ENCODE measurements at regions not wholly inside any gene's neighbourhood (a gene's known extent, or its start where the extent isn't known, plus 50 kb on each side); places are given as distances from the start of the nearest gene placed in this dataset.

GRCh38 chr2:217515615-217516309 lies 487.0 kb downstream of the TNS1 start:
- H3K27me3 ChIP-seq (ENCODE audit: control insufficient read depth in 3 of 3, insufficient read depth in 3 of 3, low read length in 3 of 3) = no peaks in the 10 kb centered on the region
- H3K9ac ChIP-seq (ENCODE audit: low read depth in 1 of 3, low read length in 3 of 3) = no peak overlapping the region
- H3K9me3 ChIP-seq (ENCODE audit: control insufficient read depth in 3 of 3, low read length in 3 of 3) = no peaks in the 10 kb centered on the region
- no peak overlapping the region for H3K4me3 ChIP-seq (ENCODE audit: low read length in 3 of 3)
- peaks cover 2 to 3% (median 3%) of the 10 kb centered on the region in 3 donors for H3K4me1 ChIP-seq (ENCODE audit: control insufficient read depth in 3 of 3, insufficient read depth in 3 of 3, low read length in 3 of 3)
- H3K36me3 ChIP-seq (ENCODE audit: control insufficient read depth in 3 of 3, insufficient read depth in 3 of 3, low read length in 3 of 3) = no peaks in the 10 kb centered on the region
- no peak overlapping the region for H3K27ac ChIP-seq (ENCODE audit: low read depth, low read length)

GRCh38 chr2:217513258-217513657 lies 489.5 kb downstream of the TNS1 start:
- Histone ChIP-seq H3K36me3 (ENCODE audit: control insufficient read depth in 3 of 3, insufficient read depth in 3 of 3, low read length in 3 of 3) (no peaks in the 10 kb centered on the region), H3K27ac (ENCODE audit: low read depth, low read length) (no peak overlapping the region), H3K9ac (ENCODE audit: low read depth in 1 of 3, low read length in 3 of 3) (no peak overlapping the region), H3K4me1 (ENCODE audit: control insufficient read depth in 3 of 3, insufficient read depth in 3 of 3, low read length in 3 of 3) (peaks cover 2 to 6% (median 3%) of the 10 kb centered on the region in 3 donors), H3K27me3 (ENCODE audit: control insufficient read depth in 3 of 3, insufficient read depth in 3 of 3, low read length in 3 of 3) (no peaks in the 10 kb centered on the region), H3K4me3 (ENCODE audit: low read length in 3 of 3) (no peak overlapping the region), H3K9me3 (ENCODE audit: control insufficient read depth in 3 of 3, low read length in 3 of 3) (no peaks in the 10 kb centered on the region)

- Histone ChIP-seq H3K9ac (ENCODE audit: low read depth in 1 of 3, low read length in 3 of 3) (no peak overlapping the region), H3K9me3 (ENCODE audit: control insufficient read depth in 3 of 3, low read length in 3 of 3) (no peaks in the 10 kb centered on the region), H3K27ac (ENCODE audit: low read depth, low read length) (no peak overlapping the region), H3K4me1 (ENCODE audit: control insufficient read depth in 3 of 3, insufficient read depth in 3 of 3, low read length in 3 of 3) (peaks cover 2 to 6% (median 3%) of the 10 kb centered on the region in 3 donors), H3K27me3 (ENCODE audit: control insufficient read depth in 3 of 3, insufficient read depth in 3 of 3, low read length in 3 of 3) (no peaks in the 10 kb centered on the region), H3K4me3 (ENCODE audit: low read length in 3 of 3) (no peak overlapping the region), H3K36me3 (ENCODE audit: control insufficient read depth in 3 of 3, insufficient read depth in 3 of 3, low read length in 3 of 3) (no peaks in the 10 kb centered on the region)
These were observed 490.1 kb downstream of the TNS1 start for GRCh38 chr2:217512728-217513127.

GRCh38 chr2:217512259-217512658 lies 490.5 kb downstream of the TNS1 start:
- Histone ChIP-seq H3K27me3 (ENCODE audit: control insufficient read depth in 3 of 3, insufficient read depth in 3 of 3, low read length in 3 of 3) (no peaks in the 10 kb centered on the region), H3K9ac (ENCODE audit: low read depth in 1 of 3, low read length in 3 of 3) (no peak overlapping the region), H3K36me3 (ENCODE audit: control insufficient read depth in 3 of 3, insufficient read depth in 3 of 3, low read length in 3 of 3) (no peaks in the 10 kb centered on the region), H3K9me3 (ENCODE audit: control insufficient read depth in 3 of 3, low read length in 3 of 3) (no peaks in the 10 kb centered on the region), H3K4me3 (ENCODE audit: low read length in 3 of 3) (no peak overlapping the region), H3K4me1 (ENCODE audit: control insufficient read depth in 3 of 3, insufficient read depth in 3 of 3, low read length in 3 of 3) (peaks cover 2 to 6% (median 3%) of the 10 kb centered on the region in 3 donors), H3K27ac (ENCODE audit: low read depth, low read length) (no peak overlapping the region)

- Histone ChIP-seq H3K27ac (ENCODE audit: low read depth, low read length) (no peak overlapping the region), H3K4me3 (ENCODE audit: low read length in 3 of 3) (no peak overlapping the region), H3K9ac (ENCODE audit: low read depth in 1 of 3, low read length in 3 of 3) (no peak overlapping the region), H3K4me1 (ENCODE audit: control insufficient read depth in 3 of 3, insufficient read depth in 3 of 3, low read length in 3 of 3) (peaks cover 2 to 6% (median 3%) of the 10 kb centered on the region in 3 donors), H3K27me3 (ENCODE audit: control insufficient read depth in 3 of 3, insufficient read depth in 3 of 3, low read length in 3 of 3) (no peaks in the 10 kb centered on the region), H3K9me3 (ENCODE audit: control insufficient read depth in 3 of 3, low read length in 3 of 3) (no peaks in the 10 kb centered on the region), H3K36me3 (ENCODE audit: control insufficient read depth in 3 of 3, insufficient read depth in 3 of 3, low read length in 3 of 3) (no peaks in the 10 kb centered on the region)
These were observed 490.9 kb downstream of the TNS1 start for GRCh38 chr2:217511850-217512249.

- no peaks in the 10 kb centered on the region for H3K36me3 ChIP-seq (ENCODE audit: control insufficient read depth in 3 of 3, insufficient read depth in 3 of 3, low read length in 3 of 3)
- H3K4me3 ChIP-seq (ENCODE audit: low read length in 3 of 3) = peak overlapping the region in 1 of 3 donors; percentile 44
- no peaks in the 10 kb centered on the region for H3K9me3 ChIP-seq (ENCODE audit: control insufficient read depth in 3 of 3, low read length in 3 of 3)
- no peak overlapping the region for H3K9ac ChIP-seq (ENCODE audit: low read depth in 1 of 3, low read length in 3 of 3)
- no peaks in the 10 kb centered on the region for H3K27me3 ChIP-seq (ENCODE audit: control insufficient read depth in 3 of 3, insufficient read depth in 3 of 3, low read length in 3 of 3)
- peaks cover 2 to 6% (median 3%) of the 10 kb centered on the region in 3 donors for H3K4me1 ChIP-seq (ENCODE audit: control insufficient read depth in 3 of 3, insufficient read depth in 3 of 3, low read length in 3 of 3)
- no peak overlapping the region for H3K27ac ChIP-seq (ENCODE audit: low read depth, low read length)
These were observed 492.0 kb downstream of the TNS1 start for GRCh38 chr2:217510771-217511291.

- H3K9me3 ChIP-seq (ENCODE audit: control insufficient read depth in 3 of 3, low read length in 3 of 3) = no peaks in the 10 kb centered on the region
- no peak overlapping the region for H3K9ac ChIP-seq (ENCODE audit: low read depth in 1 of 3, low read length in 3 of 3)
- no peaks in the 10 kb centered on the region for H3K4me1 ChIP-seq (ENCODE audit: control insufficient read depth in 3 of 3, insufficient read depth in 3 of 3, low read length in 3 of 3)
- H3K4me3 ChIP-seq (ENCODE audit: low read length in 3 of 3) = no peak overlapping the region
- H3K27ac ChIP-seq (ENCODE audit: low read depth, low read length) = no peak overlapping the region
- H3K36me3 ChIP-seq (ENCODE audit: control insufficient read depth in 3 of 3, insufficient read depth in 3 of 3, low read length in 3 of 3) = no peaks in the 10 kb centered on the region
- no peaks in the 10 kb centered on the region for H3K27me3 ChIP-seq (ENCODE audit: control insufficient read depth in 3 of 3, insufficient read depth in 3 of 3, low read length in 3 of 3)
These were observed 497.5 kb downstream of the TNS1 start for GRCh38 chr2:217505303-217505702.

- no peak overlapping the region for H3K27ac ChIP-seq (ENCODE audit: low read depth, low read length)
- H3K27me3 ChIP-seq (ENCODE audit: control insufficient read depth in 3 of 3, insufficient read depth in 3 of 3, low read length in 3 of 3) = no peaks in the 10 kb centered on the region
These were observed 500.9 kb downstream of the TNS1 start for GRCh38 chr2:217501887-217502286.

GRCh38 chr2:217497843-217498377 lies 504.9 kb downstream of the TNS1 start:
- no peak overlapping the region for H3K4me3 ChIP-seq (ENCODE audit: low read length in 3 of 3)
- H3K9me3 ChIP-seq (ENCODE audit: control insufficient read depth in 3 of 3, low read length in 3 of 3) = no peaks in the 10 kb centered on the region
- H3K36me3 ChIP-seq (ENCODE audit: control insufficient read depth in 3 of 3, insufficient read depth in 3 of 3, low read length in 3 of 3) = no peaks in the 10 kb centered on the region
- H3K27me3 ChIP-seq (ENCODE audit: control insufficient read depth in 3 of 3, insufficient read depth in 3 of 3, low read length in 3 of 3) = no peaks in the 10 kb centered on the region
- H3K4me1 ChIP-seq (ENCODE audit: control insufficient read depth in 3 of 3, insufficient read depth in 3 of 3, low read length in 3 of 3) = peaks cover 0 to 3% (median 3%) of the 10 kb centered on the region in 3 donors
- H3K9ac ChIP-seq (ENCODE audit: low read depth in 1 of 3, low read length in 3 of 3) = no peak overlapping the region
- no peak overlapping the region for H3K27ac ChIP-seq (ENCODE audit: low read depth, low read length)

More at GRCh38 chr2:217501887-217502286, 500.9 kb downstream of the TNS1 start:
- Histone ChIP-seq H3K4me1 (ENCODE audit: control insufficient read depth in 3 of 3, insufficient read depth in 3 of 3, low read length in 3 of 3) (peaks cover 0 to 3% (median 3%) of the 10 kb centered on the region in 3 donors), H3K9ac (ENCODE audit: low read depth in 1 of 3, low read length in 3 of 3) (no peak overlapping the region), H3K9me3 (ENCODE audit: control insufficient read depth in 3 of 3, low read length in 3 of 3) (no peaks in the 10 kb centered on the region), H3K4me3 (ENCODE audit: low read length in 3 of 3) (no peak overlapping the region), H3K36me3 (ENCODE audit: control insufficient read depth in 3 of 3, insufficient read depth in 3 of 3, low read length in 3 of 3) (no peaks in the 10 kb centered on the region)

GRCh38 chr2:217494557-217494956 lies 508.2 kb downstream of the TNS1 start:
- H3K27ac ChIP-seq (ENCODE audit: low read depth, low read length) = no peak overlapping the region
- no peak overlapping the region for H3K9ac ChIP-seq (ENCODE audit: low read depth in 1 of 3, low read length in 3 of 3)
- no peak overlapping the region for H3K4me3 ChIP-seq (ENCODE audit: low read length in 3 of 3)
- no peaks in the 10 kb centered on the region for H3K36me3 ChIP-seq (ENCODE audit: control insufficient read depth in 3 of 3, insufficient read depth in 3 of 3, low read length in 3 of 3)
- H3K9me3 ChIP-seq (ENCODE audit: control insufficient read depth in 3 of 3, low read length in 3 of 3) = no peaks in the 10 kb centered on the region
- peaks cover 0 to 3% (median 3%) of the 10 kb centered on the region in 3 donors for H3K4me1 ChIP-seq (ENCODE audit: control insufficient read depth in 3 of 3, insufficient read depth in 3 of 3, low read length in 3 of 3)
- H3K27me3 ChIP-seq (ENCODE audit: control insufficient read depth in 3 of 3, insufficient read depth in 3 of 3, low read length in 3 of 3) = no peaks in the 10 kb centered on the region
